SK-N-SH (cell line): ENCODE measurements at regions not wholly inside any gene's neighbourhood (a gene's known extent, or its start where the extent isn't known, plus 50 kb on each side); places are given as distances from the start of the nearest gene placed in this dataset.

Source experiments
- FOXJ3 ChIP-seq: sonication (generic); formaldehyde crosslinking; IDR thresholded peaks from 2 replicates; pipeline ENCODE4 v1.5.1; 2020; ENCODE audit warnings: mild to moderate bottlenecking, missing genetic modification reagents
- GABPA ChIP-seq: IDR thresholded peaks from 2 replicates; pipeline ENCODE4 v1.4.0; 2012; ENCODE audit warnings: low read depth, mild to moderate bottlenecking
- IRF3 ChIP-seq: fragments of 150-350 bp; IDR thresholded peaks from 2 replicates; pipeline ENCODE4 v1.6.1; 2016; ENCODE audit warnings: mild to moderate bottlenecking, low read depth, low read length
- POLR2AphosphoS5 ChIP-seq: IDR thresholded peaks from 2 replicates; pipeline ENCODE4 v1.6.1; 2012; ENCODE audit warnings: low read depth, low read length
- REST ChIP-seq: IDR thresholded peaks from 2 replicates; pipeline ENCODE4 v1.6.1; 2012; ENCODE audit warnings: mild to moderate bottlenecking, low read depth, low read length, moderate library complexity
- SMC3 ChIP-seq: IDR thresholded peaks from 2 replicates; pipeline ENCODE4 v1.6.1; 2012; ENCODE audit warnings: low read depth, low read length, improper control_type of control experiment
- TEAD4 ChIP-seq: IDR thresholded peaks from 2 replicates; pipeline ENCODE4 v1.4.0; 2012; ENCODE audit warnings: mild to moderate bottlenecking, borderline replicate concordance; ENCODE audit not compliant: insufficient read depth
- YY1 ChIP-seq: IDR thresholded peaks from 2 replicates; pipeline ENCODE4 v1.4.0; 2012; ENCODE audit warnings: low read depth, mild to moderate bottlenecking
- TF ChIP-seq, protein P1 (sequence below): fragments of 200-600 bp; sonication (generic); IDR thresholded peaks from 2 replicates; pipeline ENCODE4 v1.6.1; 2017; ENCODE audit warnings: antibody characterized with exemption, mild to moderate bottlenecking, moderate library complexity

GRCh38 chr9:87233431-87233830 is 264.2 kb upstream of the DAPK1 start:
- TF ChIP-seq, protein P1, sequence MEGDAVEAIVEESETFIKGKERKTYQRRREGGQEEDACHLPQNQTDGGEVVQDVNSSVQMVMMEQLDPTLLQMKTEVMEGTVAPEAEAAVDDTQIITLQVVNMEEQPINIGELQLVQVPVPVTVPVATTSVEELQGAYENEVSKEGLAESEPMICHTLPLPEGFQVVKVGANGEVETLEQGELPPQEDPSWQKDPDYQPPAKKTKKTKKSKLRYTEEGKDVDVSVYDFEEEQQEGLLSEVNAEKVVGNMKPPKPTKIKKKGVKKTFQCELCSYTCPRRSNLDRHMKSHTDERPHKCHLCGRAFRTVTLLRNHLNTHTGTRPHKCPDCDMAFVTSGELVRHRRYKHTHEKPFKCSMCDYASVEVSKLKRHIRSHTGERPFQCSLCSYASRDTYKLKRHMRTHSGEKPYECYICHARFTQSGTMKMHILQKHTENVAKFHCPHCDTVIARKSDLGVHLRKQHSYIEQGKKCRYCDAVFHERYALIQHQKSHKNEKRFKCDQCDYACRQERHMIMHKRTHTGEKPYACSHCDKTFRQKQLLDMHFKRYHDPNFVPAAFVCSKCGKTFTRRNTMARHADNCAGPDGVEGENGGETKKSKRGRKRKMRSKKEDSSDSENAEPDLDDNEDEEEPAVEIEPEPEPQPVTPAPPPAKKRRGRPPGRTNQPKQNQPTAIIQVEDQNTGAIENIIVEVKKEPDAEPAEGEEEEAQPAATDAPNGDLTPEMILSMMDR, result no peak
- TF ChIP-seq YY1 (no peak), REST (no peak), SMC3 (no peak), IRF3 (no peak), GABPA (no peak), FOXJ3 (no peak), TEAD4 (no peak), POLR2AphosphoS5 (no peak)
